Natural killer cell (primary cell): ENCODE measurements at regions not wholly inside any gene's neighbourhood (a gene's known extent, or its start where the extent isn't known, plus 50 kb on each side); places are given as distances from the start of the nearest gene placed in this dataset.

Experiments
- ATAC-seq, 3 donors: fragments of 150-1000 bp in 2 of 3; fragments of 200-7000 bp in 1 of 3; cut with Tn5 transposase; 1 replicate in 1 of 3; 2 replicates in 2 of 3; pipeline ENCODE4 v1.10.0; 2021; ENCODE audit warnings: mild to moderate bottlenecking in 2 of 3, moderate library complexity in 2 of 3
- DNase-seq, 2 donors: peaks; one replicate each; pipeline versions ENCODE4 v3.0.0 to v3.0.0-alpha.2; 2013 to 2021; ENCODE audit warnings: mixed read lengths in 1 of 2
- H3K27ac ChIP-seq: one replicate; pipeline ENCODE4 v1.5.1; 2013; ENCODE audit warnings: mild to moderate bottlenecking, low read length
- H3K27me3 ChIP-seq: one replicate; pipeline ENCODE4 v1.6.1; 2013; ENCODE audit warnings: low read length; ENCODE audit not compliant: control insufficient read depth, insufficient read depth
- H3K36me3 ChIP-seq: one replicate; pipeline ENCODE4 v1.6.1; 2013; ENCODE audit warnings: low read length; ENCODE audit not compliant: control insufficient read depth, insufficient read depth
- H3K4me1 ChIP-seq: one replicate; pipeline ENCODE4 v1.6.1; 2013; ENCODE audit warnings: low read length; ENCODE audit not compliant: control insufficient read depth, insufficient read depth
- H3K4me3 ChIP-seq: one replicate; pipeline ENCODE4 v1.5.1; 2013; ENCODE audit warnings: low read length
- H3K9me3 ChIP-seq: one replicate; pipeline ENCODE4 v1.6.1; 2013; ENCODE audit warnings: low read length; ENCODE audit not compliant: control insufficient read depth, insufficient read depth
- H3K27ac Mint-ChIP-seq, 2 donors: one replicate each; pipeline ENCODE4 v1.8.0; 2022; ENCODE audit warnings: mild to moderate bottlenecking in 2 of 2, mixed read lengths in 2 of 2, moderate library complexity in 1 of 2
- H3K27me3 Mint-ChIP-seq, 2 donors: one replicate each; pipeline ENCODE4 v1.8.0; 2022; ENCODE audit warnings: low read depth in 2 of 2, mixed read lengths in 2 of 2
- H3K36me3 Mint-ChIP-seq: one replicate; pipeline ENCODE4 v1.8.0; 2022; ENCODE audit warnings: mixed read lengths
- H3K4me1 Mint-ChIP-seq, 2 donors: one replicate each; pipeline ENCODE4 v1.8.0; 2022; ENCODE audit warnings: mixed read lengths in 2 of 2
- H3K4me3 Mint-ChIP-seq: one replicate; pipeline ENCODE4 v1.8.0; 2022; ENCODE audit warnings: mild to moderate bottlenecking, moderate library complexity, mixed read lengths
- H3K9me3 Mint-ChIP-seq, 2 donors: one replicate each; pipeline ENCODE4 v1.8.0; 2022; ENCODE audit warnings: mixed read lengths in 2 of 2
- WGBS: methylation state at CpG from one replicate; pipeline ENCODE4 v1.1.7; 2013; ENCODE audit warnings: missing lambda C conversion rate; ENCODE audit not compliant: insufficient coverage; 5-methylcytosine and 5-hydroxymethylcytosine counted together
- intact Hi-C: fragments of 100-400 bp; cut with micrococcal nuclease; formaldehyde crosslinking; loops from one replicate; pipeline ENCODE4 v1.14.2; 2022
- TF ChIP-seq, protein P1 (sequence below): fragments of 200-600 bp; IDR thresholded peaks from one replicate; pipeline ENCODE4 v1.8.0; 2022; ENCODE audit warnings: antibody characterized with exemption

DNA sequence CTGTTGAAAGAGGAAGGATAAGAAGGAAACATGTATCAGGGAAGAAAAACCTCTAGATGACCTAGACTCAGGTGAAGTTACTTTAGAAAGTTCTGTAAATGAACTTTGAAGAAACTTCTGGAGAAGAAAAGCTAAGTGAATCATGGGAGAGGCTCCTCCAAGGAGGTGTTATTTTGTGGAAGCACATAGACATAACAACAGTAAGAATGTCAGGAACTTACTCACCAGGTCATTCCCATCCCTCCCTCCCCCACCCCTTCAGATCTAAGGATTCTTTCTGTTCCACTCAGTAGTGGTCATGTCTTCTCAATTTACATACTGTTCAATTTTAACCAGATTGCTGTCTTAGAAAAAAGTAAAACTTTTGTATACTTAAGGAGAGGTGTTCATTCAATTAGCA is 310.5 kb upstream of the DDX53 start:
- no peak overlapping the region for H3K27ac Mint-ChIP-seq
- no peaks in the 10 kb centered on the region for H3K4me1 Mint-ChIP-seq
- Histone ChIP-seq H3K36me3 (no peaks in the 10 kb centered on the region), H3K27me3 (no peaks in the 10 kb centered on the region), H3K4me3 (no peak overlapping the region), H3K9me3 (no peaks in the 10 kb centered on the region), H3K4me1 (no peaks in the 10 kb centered on the region), H3K27ac (no peak overlapping the region)
- intact Hi-C loops = no loop called here
- H3K36me3 Mint-ChIP-seq = no peaks in the 10 kb centered on the region
- peaks cover 3% of the 10 kb centered on the region in 2 donors for H3K9me3 Mint-ChIP-seq
- TF ChIP-seq, protein P1, sequence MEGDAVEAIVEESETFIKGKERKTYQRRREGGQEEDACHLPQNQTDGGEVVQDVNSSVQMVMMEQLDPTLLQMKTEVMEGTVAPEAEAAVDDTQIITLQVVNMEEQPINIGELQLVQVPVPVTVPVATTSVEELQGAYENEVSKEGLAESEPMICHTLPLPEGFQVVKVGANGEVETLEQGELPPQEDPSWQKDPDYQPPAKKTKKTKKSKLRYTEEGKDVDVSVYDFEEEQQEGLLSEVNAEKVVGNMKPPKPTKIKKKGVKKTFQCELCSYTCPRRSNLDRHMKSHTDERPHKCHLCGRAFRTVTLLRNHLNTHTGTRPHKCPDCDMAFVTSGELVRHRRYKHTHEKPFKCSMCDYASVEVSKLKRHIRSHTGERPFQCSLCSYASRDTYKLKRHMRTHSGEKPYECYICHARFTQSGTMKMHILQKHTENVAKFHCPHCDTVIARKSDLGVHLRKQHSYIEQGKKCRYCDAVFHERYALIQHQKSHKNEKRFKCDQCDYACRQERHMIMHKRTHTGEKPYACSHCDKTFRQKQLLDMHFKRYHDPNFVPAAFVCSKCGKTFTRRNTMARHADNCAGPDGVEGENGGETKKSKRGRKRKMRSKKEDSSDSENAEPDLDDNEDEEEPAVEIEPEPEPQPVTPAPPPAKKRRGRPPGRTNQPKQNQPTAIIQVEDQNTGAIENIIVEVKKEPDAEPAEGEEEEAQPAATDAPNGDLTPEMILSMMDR = no peak
- ATAC-seq = no peak
- no peaks in the 10 kb centered on the region for H3K27me3 Mint-ChIP-seq
- DNase-seq = no peak
- no peak overlapping the region for H3K4me3 Mint-ChIP-seq

DNA sequence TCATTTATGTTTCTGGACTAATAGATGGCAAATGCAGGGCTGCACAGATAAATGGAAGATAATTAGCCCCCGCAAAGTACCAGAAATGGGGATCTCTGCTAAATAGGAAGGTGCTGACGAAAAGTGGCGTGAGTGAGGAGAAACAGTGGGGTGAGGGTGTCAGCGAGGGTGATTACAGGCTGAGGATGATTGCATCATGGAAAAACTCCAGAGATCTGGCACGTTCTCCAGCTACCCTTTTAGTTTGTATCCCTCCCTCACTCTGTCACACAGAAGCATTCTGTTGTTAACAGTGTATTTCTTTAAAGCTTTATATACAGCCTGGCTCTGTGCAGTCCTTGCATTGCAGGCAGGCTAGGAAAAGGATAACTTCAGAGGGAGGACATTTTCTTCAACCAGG is 309.6 kb upstream of the DDX53 start:
- no peaks in the 10 kb centered on the region for H3K27me3 ChIP-seq
- Mint-ChIP-seq H3K9me3 (peaks cover 3% of the 10 kb centered on the region in 2 donors), H3K27ac (no peak overlapping the region), H3K4me1 (no peaks in the 10 kb centered on the region), H3K27me3 (no peaks in the 10 kb centered on the region), H3K4me3 (no peak overlapping the region), H3K36me3 (no peaks in the 10 kb centered on the region)
- 100% methylated on average over 1 of the region's 5 CpGs for whole genome bisulfite sequencing
- H3K4me1 ChIP-seq = no peaks in the 10 kb centered on the region
- TF ChIP-seq, protein P1 = no peak
- ATAC-seq (no peak), DNase-seq (no peak)
- H3K9me3 ChIP-seq = no peaks in the 10 kb centered on the region
- intact Hi-C loops = no loop called here
- H3K4me3 ChIP-seq = no peak overlapping the region
- H3K27ac ChIP-seq = no peak overlapping the region
- no peaks in the 10 kb centered on the region for H3K36me3 ChIP-seq

DNA sequence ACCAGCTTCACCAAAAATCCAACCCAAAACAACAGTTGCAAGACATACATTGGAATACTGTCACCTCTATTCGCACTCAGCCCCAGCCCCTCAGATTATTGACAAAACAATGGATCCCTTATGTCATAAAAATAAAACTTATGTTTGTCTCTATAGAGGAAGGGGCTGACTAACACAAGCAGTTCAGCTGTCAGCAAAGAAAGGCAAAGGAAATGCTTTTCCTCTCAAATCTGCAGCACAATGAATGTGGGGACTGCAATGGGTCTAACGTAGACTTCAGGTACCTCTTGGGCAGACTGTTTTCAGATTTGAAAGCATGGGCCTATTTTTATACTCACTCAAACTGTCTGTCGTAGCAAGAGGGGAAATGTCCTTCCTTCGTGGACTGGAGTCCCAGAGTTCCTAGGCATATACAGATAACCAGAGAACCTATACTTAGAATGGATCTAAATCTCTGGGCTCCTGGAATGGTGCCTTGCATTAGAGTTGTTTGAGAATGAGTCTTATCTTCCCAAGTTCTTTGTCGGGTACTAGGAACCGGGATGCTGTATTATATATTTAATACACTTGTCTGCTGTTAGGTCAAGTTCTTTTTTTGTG is 307.7 kb upstream of the DDX53 start:
- no peaks in the 10 kb centered on the region for H3K27me3 Mint-ChIP-seq
- H3K36me3 Mint-ChIP-seq = no peaks in the 10 kb centered on the region
- Histone ChIP-seq H3K36me3 (no peaks in the 10 kb centered on the region), H3K4me3 (no peak overlapping the region), H3K27me3 (no peaks in the 10 kb centered on the region), H3K9me3 (no peaks in the 10 kb centered on the region), H3K4me1 (no peaks in the 10 kb centered on the region), H3K27ac (no peak overlapping the region)
- peaks cover 3% of the 10 kb centered on the region in 2 donors for H3K9me3 Mint-ChIP-seq
- no peak for DNase-seq
- H3K27ac Mint-ChIP-seq = no peak overlapping the region
- H3K4me1 Mint-ChIP-seq = no peaks in the 10 kb centered on the region
- ATAC-seq = no peak
- no peak overlapping the region for H3K4me3 Mint-ChIP-seq
- intact Hi-C loops = no loop called here
- TF ChIP-seq, protein P1 = no peak
- WGBS = 86% methylated on average over 1 of the region's 6 CpGs

DNA sequence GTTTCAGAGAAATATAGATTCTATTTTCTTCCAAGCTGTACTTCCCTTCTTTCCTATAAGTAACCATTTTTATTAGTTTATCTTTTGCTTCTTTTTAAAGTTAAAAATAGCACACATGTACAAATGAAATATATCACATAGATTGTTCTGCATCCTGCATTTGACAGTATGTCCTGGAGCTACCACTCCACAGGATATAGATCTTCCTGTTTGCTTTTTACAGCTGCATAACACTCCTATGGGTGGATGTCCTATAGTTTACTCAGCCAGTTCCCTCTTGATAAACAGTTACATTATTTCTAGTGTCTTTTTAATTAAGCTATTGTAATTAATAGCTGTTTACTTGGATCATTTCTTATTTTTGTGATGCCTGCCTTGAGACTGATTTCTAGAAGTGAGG is 301.6 kb upstream of the DDX53 start:
- H3K4me1 ChIP-seq = no peaks in the 10 kb centered on the region
- intact Hi-C loops = no loop called here
- no peaks in the 10 kb centered on the region for H3K27me3 Mint-ChIP-seq

More for the DNA sequence above, 301.6 kb upstream of the DDX53 start:
- no peaks in the 10 kb centered on the region for H3K36me3 ChIP-seq
- Mint-ChIP-seq H3K36me3 (no peaks in the 10 kb centered on the region), H3K4me3 (no peak overlapping the region), H3K4me1 (no peaks in the 10 kb centered on the region), H3K9me3 (peaks cover 3 to 4% of the 10 kb centered on the region in 2 donors), H3K27ac (no peak overlapping the region)
- no peaks in the 10 kb centered on the region for H3K27me3 ChIP-seq
- ATAC-seq (no peak), DNase-seq (no peak)
- no peaks in the 10 kb centered on the region for H3K9me3 ChIP-seq
- TF ChIP-seq, protein P1 = no peak
- H3K4me3 ChIP-seq = no peak overlapping the region
- no peak overlapping the region for H3K27ac ChIP-seq
